WTC11 (cell line): ENCODE measurements at regions not wholly inside any gene's neighbourhood (a gene's known extent, or its start where the extent isn't known, plus 50 kb on each side); places are given as distances from the start of the nearest gene placed in this dataset.

Experiments
- ATAC-seq: fragments of 200-7000 bp; cut with Tn5 transposase; 2 replicates; pipeline ENCODE4 v1.10.0; 2021; ENCODE audit warnings: mild to moderate bottlenecking, moderate library complexity
- CTCF ChIA-PET: fragments of 300-600 bp; sonication (Branson Sonifier 250); formaldehyde crosslinking; loops from one replicate; lab custom pipeline; 2021; ENCODE audit warnings: antibody characterized with exemption; lab: Charles Lee
- POLR2A ChIA-PET: fragments of 350-600 bp; sonication (Branson Sonifier 250); formaldehyde crosslinking; loops from one replicate; lab custom pipeline; 2021; ENCODE audit warnings: antibody characterized with exemption; lab: Charles Lee
- DNase-seq: peaks from one replicate; pipeline ENCODE4 v3.0.0; 2021; ENCODE audit warnings: low spot score
- H3K27ac Mint-ChIP-seq: 2 replicates; pipeline ENCODE4 v1.8.0; 2021; ENCODE audit warnings: mixed read lengths
- H3K27me3 Mint-ChIP-seq: 2 replicates; pipeline ENCODE4 v1.8.0; 2021; ENCODE audit warnings: low read depth, mild to moderate bottlenecking, moderate library complexity, mixed read lengths
- H3K36me3 Mint-ChIP-seq: 2 replicates; pipeline ENCODE4 v1.8.0; 2021; ENCODE audit warnings: mixed read lengths
- H3K4me1 Mint-ChIP-seq: 2 replicates; pipeline ENCODE4 v1.8.0; 2022; ENCODE audit warnings: mixed read lengths
- H3K4me3 Mint-ChIP-seq: 2 replicates; pipeline ENCODE4 v1.8.0; 2021; ENCODE audit warnings: mild to moderate bottlenecking, moderate library complexity, mixed read lengths
- H3K9me3 Mint-ChIP-seq: 2 replicates; pipeline ENCODE4 v1.8.0; 2021; ENCODE audit warnings: mixed read lengths
- AFF4 ChIP-seq: sonication (generic); formaldehyde crosslinking; IDR thresholded peaks from 2 replicates; pipeline ENCODE4 v1.8.1; 2023; ENCODE audit warnings: mild to moderate bottlenecking, missing genetic modification reagents, borderline replicate concordance
- ATF1 ChIP-seq: sonication (generic); formaldehyde crosslinking; IDR thresholded peaks from 2 replicates; pipeline ENCODE4 v1.8.1; 2023; ENCODE audit warnings: mild to moderate bottlenecking, moderate library complexity, missing genetic modification reagents
- CREM ChIP-seq: sonication (generic); formaldehyde crosslinking; IDR thresholded peaks from 2 replicates; pipeline ENCODE4 v1.8.1; 2022; ENCODE audit warnings: mild to moderate bottlenecking, missing genetic modification reagents, moderate library complexity
- E2F5 ChIP-seq: sonication (generic); formaldehyde crosslinking; IDR thresholded peaks from 2 replicates; pipeline ENCODE4 v1.8.1; 2022; ENCODE audit warnings: mild to moderate bottlenecking, moderate library complexity, missing genetic modification reagents
- FOXP4 ChIP-seq: sonication (generic); formaldehyde crosslinking; IDR thresholded peaks from 2 replicates; pipeline ENCODE4 v1.8.0; 2022; ENCODE audit warnings: mild to moderate bottlenecking, missing genetic modification reagents
- JAZF1 ChIP-seq: fragments of 250-450 bp; sonication (Bioruptor Pico); IDR thresholded peaks from 2 replicates; pipeline ENCODE4 v1.9.0; 2021; ENCODE audit warnings: moderate library complexity, mild to moderate bottlenecking, inconsistent platforms
- OVOL2 ChIP-seq: fragments of 250-450 bp; sonication (Bioruptor Pico); IDR thresholded peaks from 2 replicates; pipeline ENCODE4 v1.9.0; 2021; ENCODE audit warnings: mild to moderate bottlenecking, borderline replicate concordance
- PRRX2 ChIP-seq: fragments of 250-450 bp; sonication (Bioruptor Pico); IDR thresholded peaks from 2 replicates; pipeline ENCODE4 v1.8.0; 2021; ENCODE audit warnings: mild to moderate bottlenecking
- RELA ChIP-seq: sonication (generic); formaldehyde crosslinking; IDR thresholded peaks from 2 replicates; pipeline ENCODE4 v1.8.1; 2022; ENCODE audit warnings: missing genetic modification reagents, mild to moderate bottlenecking, borderline replicate concordance
- SMAD4 ChIP-seq: sonication (generic); formaldehyde crosslinking; IDR thresholded peaks from 2 replicates; pipeline ENCODE4 v1.8.0; 2022; ENCODE audit warnings: mild to moderate bottlenecking, missing genetic modification reagents
- SP1 ChIP-seq: sonication (generic); formaldehyde crosslinking; conservative IDR thresholded peaks from 2 replicates; pipeline ENCODE4 v1.8.1; 2022; ENCODE audit warnings: missing genetic modification reagents
- USF1 ChIP-seq: sonication (generic); formaldehyde crosslinking; IDR thresholded peaks from 2 replicates; pipeline ENCODE4 v1.8.0; 2022; ENCODE audit warnings: mild to moderate bottlenecking, missing genetic modification reagents
- TF ChIP-seq, protein P1 (sequence below): sonication (generic); formaldehyde crosslinking; IDR thresholded peaks from 2 replicates; pipeline ENCODE4 v1.8.1; 2023; ENCODE audit warnings: mild to moderate bottlenecking, missing genetic modification reagents
- TF ChIP-seq, protein P2 (sequence below): sonication (generic); formaldehyde crosslinking; IDR thresholded peaks from 2 replicates; pipeline ENCODE4 v1.8.0; 2023; ENCODE audit warnings: missing genetic modification reagents, mild to moderate bottlenecking, borderline replicate concordance
- TF ChIP-seq, protein P3 (sequence below): sonication (generic); formaldehyde crosslinking; IDR thresholded peaks from 2 replicates; pipeline ENCODE4 v1.8.1; 2023; ENCODE audit warnings: mild to moderate bottlenecking, missing genetic modification reagents, moderate library complexity
- TF ChIP-seq, protein P4 (sequence below): sonication (generic); formaldehyde crosslinking; conservative IDR thresholded peaks from 2 replicates; pipeline ENCODE4 v1.8.1; 2022; ENCODE audit warnings: mild to moderate bottlenecking, missing genetic modification reagents

DNA sequence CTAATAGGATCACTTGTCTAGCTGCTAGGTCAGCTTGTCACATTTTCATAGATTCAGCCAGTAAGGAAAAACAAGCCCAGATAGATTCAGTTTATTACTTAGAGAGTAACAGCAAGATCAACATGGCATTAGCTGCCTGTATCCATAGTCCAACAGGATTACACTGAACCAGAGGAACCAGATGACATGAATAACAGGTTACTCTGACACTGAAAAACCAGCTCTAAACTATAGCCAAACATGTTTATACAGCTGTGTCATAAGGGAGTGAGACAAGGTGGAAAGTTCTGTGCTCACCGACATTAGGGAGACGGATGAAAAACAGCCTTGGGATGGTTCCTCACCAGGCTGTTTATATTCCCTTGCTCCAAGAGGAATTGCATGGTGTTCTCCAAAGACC is 102.9 kb upstream of the EOLA2 start (continued):
- TF ChIP-seq CREM (CRISPR knock-in tag) (no peak), SP1 (CRISPR knock-in tag) (no peak), SMAD4 (CRISPR knock-in tag) (no peak)

DNA sequence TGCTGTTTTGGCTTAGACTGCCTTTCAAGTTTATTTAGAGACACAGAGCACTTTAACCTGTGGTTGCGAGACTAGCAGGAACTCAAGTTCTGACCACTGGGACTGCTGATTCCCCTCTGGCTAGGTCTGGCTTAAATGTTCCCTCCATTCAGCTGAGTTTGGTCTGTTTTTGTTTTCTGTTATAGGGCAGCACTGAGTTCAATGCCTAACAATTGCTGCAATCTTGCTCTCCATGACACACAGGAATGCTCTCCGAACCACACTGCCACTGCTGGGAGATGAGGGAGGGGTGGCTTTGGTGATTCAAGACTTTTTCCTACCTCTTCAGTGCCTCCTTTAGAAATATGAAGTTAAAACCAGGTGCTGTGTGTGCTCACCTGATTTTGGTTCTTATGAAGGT is 106.3 kb upstream of the EOLA2 start:
- H3K36me3 Mint-ChIP-seq, result no peaks in the 10 kb centered on the region; the same call in 1 of the 2 replicates
- no peak overlapping the region for H3K27ac Mint-ChIP-seq
- no peak for DNase-seq
- no peaks in the 10 kb centered on the region for H3K4me1 Mint-ChIP-seq
- no peak for ATAC-seq
- POLR2A ChIA-PET, result no interaction called here
- H3K4me3 Mint-ChIP-seq, result no peak overlapping the region
- TF ChIP-seq PRRX2 (CRISPR knock-in tag) (no peak), JAZF1 (CRISPR knock-in tag) (no peak), ATF1 (no peak), AFF4 (no peak)
- TF ChIP-seq, protein P1, sequence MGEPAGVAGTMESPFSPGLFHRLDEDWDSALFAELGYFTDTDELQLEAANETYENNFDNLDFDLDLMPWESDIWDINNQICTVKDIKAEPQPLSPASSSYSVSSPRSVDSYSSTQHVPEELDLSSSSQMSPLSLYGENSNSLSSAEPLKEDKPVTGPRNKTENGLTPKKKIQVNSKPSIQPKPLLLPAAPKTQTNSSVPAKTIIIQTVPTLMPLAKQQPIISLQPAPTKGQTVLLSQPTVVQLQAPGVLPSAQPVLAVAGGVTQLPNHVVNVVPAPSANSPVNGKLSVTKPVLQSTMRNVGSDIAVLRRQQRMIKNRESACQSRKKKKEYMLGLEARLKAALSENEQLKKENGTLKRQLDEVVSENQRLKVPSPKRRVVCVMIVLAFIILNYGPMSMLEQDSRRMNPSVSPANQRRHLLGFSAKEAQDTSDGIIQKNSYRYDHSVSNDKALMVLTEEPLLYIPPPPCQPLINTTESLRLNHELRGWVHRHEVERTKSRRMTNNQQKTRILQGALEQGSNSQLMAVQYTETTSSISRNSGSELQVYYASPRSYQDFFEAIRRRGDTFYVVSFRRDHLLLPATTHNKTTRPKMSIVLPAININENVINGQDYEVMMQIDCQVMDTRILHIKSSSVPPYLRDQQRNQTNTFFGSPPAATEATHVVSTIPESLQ (CRISPR knock-in tag), result no peak
- TF ChIP-seq, protein P2, sequence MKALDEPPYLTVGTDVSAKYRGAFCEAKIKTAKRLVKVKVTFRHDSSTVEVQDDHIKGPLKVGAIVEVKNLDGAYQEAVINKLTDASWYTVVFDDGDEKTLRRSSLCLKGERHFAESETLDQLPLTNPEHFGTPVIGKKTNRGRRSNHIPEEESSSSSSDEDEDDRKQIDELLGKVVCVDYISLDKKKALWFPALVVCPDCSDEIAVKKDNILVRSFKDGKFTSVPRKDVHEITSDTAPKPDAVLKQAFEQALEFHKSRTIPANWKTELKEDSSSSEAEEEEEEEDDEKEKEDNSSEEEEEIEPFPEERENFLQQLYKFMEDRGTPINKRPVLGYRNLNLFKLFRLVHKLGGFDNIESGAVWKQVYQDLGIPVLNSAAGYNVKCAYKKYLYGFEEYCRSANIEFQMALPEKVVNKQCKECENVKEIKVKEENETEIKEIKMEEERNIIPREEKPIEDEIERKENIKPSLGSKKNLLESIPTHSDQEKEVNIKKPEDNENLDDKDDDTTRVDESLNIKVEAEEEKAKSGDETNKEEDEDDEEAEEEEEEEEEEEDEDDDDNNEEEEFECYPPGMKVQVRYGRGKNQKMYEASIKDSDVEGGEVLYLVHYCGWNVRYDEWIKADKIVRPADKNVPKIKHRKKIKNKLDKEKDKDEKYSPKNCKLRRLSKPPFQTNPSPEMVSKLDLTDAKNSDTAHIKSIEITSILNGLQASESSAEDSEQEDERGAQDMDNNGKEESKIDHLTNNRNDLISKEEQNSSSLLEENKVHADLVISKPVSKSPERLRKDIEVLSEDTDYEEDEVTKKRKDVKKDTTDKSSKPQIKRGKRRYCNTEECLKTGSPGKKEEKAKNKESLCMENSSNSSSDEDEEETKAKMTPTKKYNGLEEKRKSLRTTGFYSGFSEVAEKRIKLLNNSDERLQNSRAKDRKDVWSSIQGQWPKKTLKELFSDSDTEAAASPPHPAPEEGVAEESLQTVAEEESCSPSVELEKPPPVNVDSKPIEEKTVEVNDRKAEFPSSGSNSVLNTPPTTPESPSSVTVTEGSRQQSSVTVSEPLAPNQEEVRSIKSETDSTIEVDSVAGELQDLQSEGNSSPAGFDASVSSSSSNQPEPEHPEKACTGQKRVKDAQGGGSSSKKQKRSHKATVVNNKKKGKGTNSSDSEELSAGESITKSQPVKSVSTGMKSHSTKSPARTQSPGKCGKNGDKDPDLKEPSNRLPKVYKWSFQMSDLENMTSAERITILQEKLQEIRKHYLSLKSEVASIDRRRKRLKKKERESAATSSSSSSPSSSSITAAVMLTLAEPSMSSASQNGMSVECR (CRISPR knock-in tag), result no peak
- CTCF ChIA-PET, result no interaction called here
- H3K9me3 Mint-ChIP-seq, result no peaks in the 10 kb centered on the region
- no peaks in the 10 kb centered on the region for H3K27me3 Mint-ChIP-seq

DNA sequence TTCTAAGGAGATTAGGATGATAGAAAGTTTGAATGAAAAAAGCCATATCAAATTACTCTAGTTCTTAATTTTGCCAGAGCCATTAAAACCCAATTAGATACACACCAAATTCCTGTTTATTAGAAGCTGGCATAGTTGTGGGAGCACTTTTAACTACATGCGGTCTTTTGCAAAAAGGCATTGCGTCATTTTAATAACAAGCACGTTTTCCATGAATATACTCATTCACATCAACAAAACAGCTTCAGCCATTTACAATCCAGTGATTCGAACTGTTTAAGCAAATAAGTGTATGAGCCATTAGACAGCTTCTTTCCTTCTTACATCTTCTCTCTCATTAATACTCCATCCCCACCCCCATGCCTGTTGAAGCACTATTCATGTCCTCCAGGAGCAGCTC is 109.5 kb upstream of the EOLA2 start:
- Mint-ChIP-seq H3K36me3 (no peaks in the 10 kb centered on the region; the same call in 1 of the 2 replicates), H3K27me3 (no peaks in the 10 kb centered on the region), H3K4me3 (no peak overlapping the region), H3K9me3 (no peaks in the 10 kb centered on the region), H3K27ac (no peak overlapping the region), H3K4me1 (peaks cover 3% of the 10 kb centered on the region; the same call in 1 of the 2 replicates)
- ATAC-seq (no peak), DNase-seq (no peak)
- TF ChIP-seq, protein P3, sequence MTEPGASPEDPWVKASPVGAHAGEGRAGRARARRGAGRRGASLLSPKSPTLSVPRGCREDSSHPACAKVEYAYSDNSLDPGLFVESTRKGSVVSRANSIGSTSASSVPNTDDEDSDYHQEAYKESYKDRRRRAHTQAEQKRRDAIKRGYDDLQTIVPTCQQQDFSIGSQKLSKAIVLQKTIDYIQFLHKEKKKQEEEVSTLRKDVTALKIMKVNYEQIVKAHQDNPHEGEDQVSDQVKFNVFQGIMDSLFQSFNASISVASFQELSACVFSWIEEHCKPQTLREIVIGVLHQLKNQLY (CRISPR knock-in tag), result no peak
- TF ChIP-seq, protein P4, sequence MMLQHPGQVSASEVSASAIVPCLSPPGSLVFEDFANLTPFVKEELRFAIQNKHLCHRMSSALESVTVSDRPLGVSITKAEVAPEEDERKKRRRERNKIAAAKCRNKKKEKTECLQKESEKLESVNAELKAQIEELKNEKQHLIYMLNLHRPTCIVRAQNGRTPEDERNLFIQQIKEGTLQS (CRISPR knock-in tag), result no peak
- TF ChIP-seq OVOL2 (CRISPR knock-in tag) (no peak), E2F5 (CRISPR knock-in tag) (no peak), FOXP4 (CRISPR knock-in tag) (no peak), RELA (CRISPR knock-in tag) (no peak), USF1 (CRISPR knock-in tag) (no peak)
- POLR2A ChIA-PET, result no interaction called here
- CTCF ChIA-PET, result no interaction called here
